IPS-NIHi7 (cell line): ENCODE measurements at regions not wholly inside any gene's neighbourhood (a gene's known extent, or its start where the extent isn't known, plus 50 kb on each side); places are given as distances from the start of the nearest gene placed in this dataset.
"Not testable (repeated sequence)": the region's sequence is repeated elsewhere in the genome, so short reads cannot be mapped to it uniquely, and the experiment has no call there.

Experiments used
- DNase-seq: peaks from one replicate; pipeline ENCODE4 v3.0.0; 2012; ENCODE audit warnings: mixed read lengths; ENCODE audit errors: extremely low spot score

- DNase-seq = no peak
These were observed 165.6 kb upstream of the CCDC54 start for GRCh38 chr3:107211608-107212007.

DNA sequence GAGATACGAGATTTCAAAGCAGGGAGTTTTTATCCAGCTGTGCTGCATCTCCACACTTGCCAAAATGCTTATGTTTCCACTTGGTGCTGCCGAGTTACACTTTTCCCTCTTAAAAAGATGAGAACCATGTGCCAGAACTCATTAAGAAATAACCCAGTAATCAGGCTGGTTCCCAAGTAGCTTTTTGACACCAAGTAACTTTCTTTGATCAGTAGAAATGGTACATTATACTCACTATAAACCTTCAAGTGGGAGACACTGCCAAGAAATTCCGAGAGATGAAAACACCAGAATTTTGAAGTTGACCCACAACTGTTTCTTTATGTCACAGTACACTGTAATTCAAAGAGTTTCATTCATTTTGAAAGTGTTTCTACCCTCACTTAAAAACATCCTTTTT lies 164.6 kb upstream of the CCDC54 start:
- DNase-seq = no peak

- no peak for DNase-seq
These were observed 164.1 kb upstream of the CCDC54 start for GRCh38 chr3:107213044-107213669.

GRCh38 chr3:107216229-107216628 lies 161.0 kb upstream of the CCDC54 start:
- no peak for DNase-seq

GRCh38 chr3:107216711-107217110 lies 160.5 kb upstream of the CCDC54 start:
- no peak for DNase-seq

- DNase-seq = no peak
These were observed 160.1 kb upstream of the CCDC54 start for GRCh38 chr3:107217172-107217571.

DNA sequence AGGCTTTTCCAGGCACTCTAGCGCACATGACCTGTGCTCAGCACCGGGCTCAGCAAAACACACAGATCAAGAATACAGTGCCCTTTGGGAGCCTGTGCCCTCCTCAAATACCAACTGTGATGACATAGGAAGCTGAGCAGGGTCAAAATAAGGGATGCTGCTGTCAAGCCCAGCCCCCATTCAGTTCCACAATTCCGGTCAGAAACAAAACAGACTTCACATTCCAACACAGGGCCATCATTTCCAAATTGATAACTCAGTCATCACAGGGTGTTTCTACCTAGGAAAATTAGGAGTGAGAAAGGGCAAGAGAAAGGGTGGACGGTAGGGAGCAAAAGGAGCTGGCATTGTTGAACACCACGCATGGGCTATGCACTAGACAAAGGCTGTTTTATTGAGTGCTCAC lies 158.4 kb upstream of the CCDC54 start:
- no peak for DNase-seq

GRCh38 chr3:107220538-107220937 lies 156.7 kb upstream of the CCDC54 start:
- DNase-seq = no peak

- DNase-seq = no peak
These were observed 155.4 kb upstream of the CCDC54 start for GRCh38 chr3:107221856-107222255.

- DNase-seq = no peak
These were observed 154.3 kb upstream of the CCDC54 start for GRCh38 chr3:107222907-107223306.

DNA sequence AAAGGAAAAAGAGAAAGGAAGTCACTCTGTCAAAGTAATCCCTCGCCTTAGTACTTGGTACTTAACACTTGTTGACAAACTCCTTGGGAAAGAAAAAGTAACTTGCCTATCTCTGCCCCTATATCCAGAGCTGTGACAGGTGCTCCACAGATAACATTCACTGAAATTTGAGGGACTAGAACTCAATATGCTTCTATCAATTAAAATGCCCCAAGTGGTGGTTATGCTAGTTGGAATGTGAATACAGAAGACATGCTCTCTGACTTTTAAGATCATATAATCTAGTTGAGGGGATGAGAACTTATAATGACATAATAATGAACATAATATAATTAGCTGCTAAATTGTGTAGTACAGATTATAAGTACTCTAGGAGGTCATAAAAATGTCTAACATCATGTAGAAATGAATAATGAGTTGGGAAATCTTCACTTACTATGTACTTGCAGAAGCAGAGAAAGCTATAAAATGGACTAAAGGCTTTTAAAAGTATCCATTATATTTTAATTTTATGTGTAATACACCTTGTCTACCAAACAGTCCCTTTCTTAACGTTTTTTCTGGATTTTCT lies 153.1 kb upstream of the CCDC54 start:
- no peak for DNase-seq

- DNase-seq = no peak
These were observed 150.1 kb upstream of the CCDC54 start for GRCh38 chr3:107227091-107227490.

GRCh38 chr3:107233877-107234276 lies 143.4 kb upstream of the CCDC54 start:
- DNase-seq = not testable (repeated sequence)

DNA sequence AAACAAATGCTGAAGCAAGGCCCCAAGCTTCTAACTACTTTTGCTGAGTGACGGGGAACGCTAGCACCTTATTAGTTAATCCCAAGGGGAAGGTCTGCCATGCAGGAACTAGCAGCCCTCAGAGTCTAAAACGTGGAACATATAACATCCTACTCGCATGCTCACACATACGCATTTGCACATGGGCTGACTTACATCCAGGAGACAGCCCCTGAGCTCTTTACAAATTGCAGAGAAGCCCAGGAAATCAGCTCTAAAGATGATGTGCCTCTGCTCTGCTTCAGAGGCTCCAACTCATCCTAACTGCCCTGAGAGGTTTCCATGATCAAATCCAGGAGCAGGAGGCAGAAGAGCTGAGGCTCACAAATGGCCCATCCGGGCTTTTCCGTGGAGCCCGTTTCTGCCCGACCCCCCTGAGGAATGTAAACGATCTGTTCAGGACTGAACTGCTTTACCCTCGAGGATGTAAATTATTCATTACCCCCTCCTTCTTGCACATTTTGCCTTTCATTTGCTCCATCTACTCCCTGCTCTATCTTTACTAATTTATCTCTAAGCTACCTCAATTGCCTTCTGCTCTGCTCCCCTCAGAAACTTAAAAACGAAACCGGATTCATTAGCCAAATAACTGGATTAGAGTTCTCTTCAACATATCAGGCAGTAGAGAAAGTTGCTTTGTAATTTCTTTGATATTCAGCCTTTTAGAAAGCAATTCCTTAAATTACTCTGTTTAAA lies 141.9 kb upstream of the CCDC54 start:
- DNase-seq = no peak

DNA sequence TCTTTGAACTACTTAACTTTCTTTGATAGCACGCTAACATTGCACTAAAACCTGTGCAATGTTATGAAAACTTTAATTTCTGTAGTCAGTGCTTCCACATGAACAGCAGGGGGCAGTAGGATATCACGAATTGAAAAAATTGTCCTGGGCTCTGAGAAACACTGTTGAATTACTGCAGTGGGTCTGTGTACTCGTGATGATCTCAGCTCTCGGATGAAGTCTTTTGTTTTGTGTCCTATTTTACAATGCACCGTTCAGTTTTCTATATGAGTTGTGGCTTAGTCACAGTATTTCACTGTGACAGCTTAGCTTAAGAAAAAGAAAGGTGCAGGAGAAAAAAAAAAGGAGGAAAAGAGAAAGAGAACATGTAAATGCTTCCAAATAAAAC lies 141.3 kb upstream of the CCDC54 start:
- peak; percentile 70 for DNase-seq

GRCh38 chr3:107236655-107237337 lies 140.4 kb upstream of the CCDC54 start:
- DNase-seq = peak; percentile 17

DNA sequence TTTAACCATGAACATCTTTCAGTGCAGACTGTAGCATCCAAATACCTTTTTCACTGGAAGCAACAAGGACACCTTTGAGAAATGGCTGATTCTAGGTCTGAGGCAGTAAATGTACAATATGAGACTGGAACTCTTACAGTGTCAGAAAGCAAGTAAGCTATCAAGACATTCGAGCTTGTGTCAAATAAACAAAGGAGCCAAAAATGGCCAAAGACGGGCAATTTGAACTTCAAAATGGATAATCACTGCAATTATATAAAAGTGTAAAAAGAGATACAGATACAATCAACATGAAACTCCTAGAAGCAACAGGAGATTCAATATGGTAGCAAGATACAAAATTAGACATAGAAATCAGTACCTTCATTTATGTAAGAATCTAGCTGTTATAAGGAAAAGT lies 138.5 kb upstream of the CCDC54 start:
- DNase-seq = no peak

DNA sequence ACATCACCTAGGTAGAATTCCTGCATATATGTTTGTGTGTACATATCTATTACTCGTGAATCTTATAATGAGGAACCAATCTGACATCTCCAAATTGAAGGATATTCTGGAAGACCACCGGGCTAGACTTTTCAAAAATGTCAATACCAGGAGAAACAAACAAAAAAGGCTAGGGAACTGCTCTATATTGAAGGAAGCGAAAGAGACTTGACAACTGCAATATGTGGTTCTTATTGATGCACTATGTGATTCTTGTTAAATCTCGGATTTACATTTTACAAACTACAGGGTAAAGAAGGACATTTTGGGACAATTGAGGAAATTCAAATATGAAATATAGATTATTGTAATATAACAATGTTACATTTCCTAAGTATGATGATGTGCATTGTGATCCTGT lies 137.5 kb upstream of the CCDC54 start:
- no peak for DNase-seq

DNA sequence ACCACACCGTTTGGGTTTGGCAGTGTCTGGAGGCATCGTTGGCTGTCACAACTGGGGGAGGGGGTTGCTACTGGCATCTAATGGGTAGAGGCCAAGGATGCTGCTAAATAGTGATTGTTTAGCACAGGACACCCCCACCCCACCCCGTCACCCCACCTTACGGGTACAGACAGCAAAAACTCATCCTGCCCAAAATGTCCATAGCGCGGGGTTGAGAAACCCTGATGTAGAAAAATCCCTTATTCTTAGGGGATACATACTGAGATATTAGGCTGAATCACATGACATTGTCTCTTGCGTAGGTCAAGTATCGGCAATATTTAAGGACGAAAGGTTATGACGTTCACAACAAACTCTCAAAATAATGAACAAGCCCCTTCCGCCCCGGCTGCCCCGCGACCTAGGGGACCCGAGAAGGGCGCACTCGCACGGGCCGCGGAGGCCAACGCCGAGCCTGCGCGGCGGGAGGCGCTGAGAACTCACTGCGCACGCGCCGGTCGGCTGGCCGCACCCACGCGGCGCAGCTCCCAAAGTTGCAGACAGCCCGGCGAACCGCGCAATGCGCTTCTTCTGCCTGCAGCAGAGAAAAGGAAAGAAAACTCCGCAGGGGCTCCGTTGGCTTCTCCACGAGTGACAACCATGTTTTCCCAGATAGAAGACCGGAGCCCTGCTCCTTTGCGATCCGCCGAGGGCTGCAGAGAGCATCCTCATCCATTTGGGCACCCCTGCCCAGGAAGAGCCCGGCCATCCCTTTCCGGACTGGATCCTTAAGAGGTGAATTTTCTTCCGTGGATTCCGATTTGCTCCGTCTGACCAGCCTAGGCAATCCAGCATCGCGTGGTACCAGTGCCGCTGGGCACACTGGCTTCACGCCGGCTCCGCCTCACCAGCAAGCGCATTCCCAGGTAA lies 136.8 kb upstream of the CCDC54 start:
- peak; percentile 86 for DNase-seq

DNA sequence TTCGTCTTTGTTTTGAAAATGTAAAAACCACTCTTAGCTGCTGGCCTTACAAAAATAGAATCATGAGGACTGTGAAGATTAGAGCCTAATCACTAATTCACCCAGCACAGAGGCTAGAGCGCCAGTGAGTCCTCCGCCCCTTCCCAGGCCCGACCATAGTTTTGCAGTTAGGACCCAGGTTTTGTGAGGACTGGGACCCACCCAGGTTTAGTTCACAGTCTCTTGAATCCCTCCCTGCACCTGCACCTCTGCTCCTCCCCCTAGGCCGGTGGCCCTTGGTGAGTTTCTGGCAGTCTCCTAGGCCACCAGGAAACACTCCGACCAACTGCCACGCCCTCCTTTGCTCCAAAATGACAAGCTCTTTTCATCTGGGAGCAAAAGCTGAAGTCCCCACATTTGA lies 136.0 kb upstream of the CCDC54 start:
- peak; percentile 38 for DNase-seq

DNA sequence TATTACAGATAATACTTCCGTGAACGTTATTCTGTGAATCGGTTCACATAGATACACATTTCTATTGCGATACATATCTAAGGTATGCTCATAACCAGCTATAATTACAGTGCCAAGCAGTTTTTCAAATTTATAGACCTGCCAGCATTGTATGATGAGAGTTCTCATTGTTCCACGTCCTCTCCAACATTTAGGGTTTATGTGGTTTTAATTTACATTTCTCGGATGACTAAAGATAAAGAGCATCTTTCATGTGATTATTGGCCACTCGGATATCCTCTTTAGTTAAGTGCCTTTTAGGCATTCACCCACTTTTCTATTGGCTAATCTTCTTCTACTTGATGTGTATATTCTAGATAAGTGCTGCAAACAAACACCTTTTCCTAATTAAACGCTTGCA lies 134.7 kb upstream of the CCDC54 start:
- DNase-seq = no peak

DNA sequence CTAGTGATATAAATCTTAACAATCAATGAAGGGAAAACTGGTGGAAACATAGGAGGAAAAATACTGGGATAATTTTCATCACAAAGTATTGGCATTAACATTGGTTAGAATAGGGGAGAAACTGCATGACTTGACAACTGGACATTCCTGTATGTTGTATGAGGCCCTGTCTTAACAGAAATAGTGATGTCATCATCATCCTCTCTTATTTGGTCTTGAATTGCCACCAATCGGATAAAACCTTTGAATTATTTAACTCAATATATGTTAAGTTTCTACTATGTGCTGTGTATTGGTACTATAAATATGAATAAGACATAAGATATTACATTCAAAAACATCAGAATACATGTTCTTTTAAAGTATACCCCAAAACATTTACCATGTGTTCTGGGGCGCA lies 130.1 kb upstream of the CCDC54 start:
- DNase-seq = no peak
